ENCODE measurements at regions not wholly inside any gene's neighbourhood (a gene's known extent, or its start where the extent isn't known, plus 50 kb on each side); places are given as distances from the start of the nearest gene placed in this dataset.

DNA sequence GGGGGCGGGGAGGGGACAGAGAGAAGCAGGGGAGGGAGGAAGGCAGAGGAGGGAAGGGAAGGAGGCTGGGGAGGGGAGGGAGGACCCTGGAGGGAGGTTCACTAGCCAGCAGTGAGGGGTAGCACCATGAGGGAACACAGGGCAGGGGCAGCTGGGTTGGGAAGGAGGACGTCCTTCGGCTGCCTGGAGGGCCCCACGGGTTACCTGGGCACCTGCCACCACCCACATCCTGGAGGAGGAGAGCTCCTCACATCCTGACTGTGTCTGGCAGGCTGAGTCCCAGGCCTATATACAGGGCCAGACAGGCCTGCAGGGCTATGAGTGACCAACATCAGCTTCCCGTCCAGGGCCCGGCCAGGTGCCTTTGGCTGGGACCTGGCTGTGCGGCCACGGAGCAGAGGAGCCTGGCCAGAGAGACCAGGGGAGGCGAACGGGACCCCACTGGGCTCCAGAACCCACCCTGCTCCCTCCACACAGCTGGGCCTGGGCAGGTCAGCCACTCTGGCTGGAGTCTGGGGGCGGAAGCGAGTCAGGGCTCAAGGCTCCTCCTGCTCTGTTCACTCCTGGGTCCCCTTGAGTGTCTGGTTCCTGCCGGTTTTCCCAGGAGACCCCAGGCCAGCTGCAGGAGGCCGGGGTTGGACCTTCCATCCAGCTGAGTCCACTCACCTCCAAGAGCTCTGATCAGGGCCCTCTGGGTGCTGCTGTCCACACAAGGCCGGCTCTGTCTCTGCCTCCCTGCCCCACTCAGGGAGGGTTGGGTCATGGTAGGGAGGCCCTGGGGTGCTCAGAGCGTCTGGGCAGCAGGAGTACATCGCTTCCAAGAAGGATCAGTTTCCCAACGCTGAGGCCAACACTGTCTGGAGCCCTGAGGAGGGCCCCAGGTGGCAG, 677.7 kb downstream of the BRD1 start:
- TF ChIP-seq MAX (IDR thresholded peaks at IDR 0.05; ENCODE audit: low read depth, low read length) (no peak), CTCF (IDR thresholded peaks at IDR 0.05; ENCODE audit: low read depth, low read length) (no peak), MYC (IDR thresholded peaks at IDR 0.05; ENCODE audit: low read depth, low read length) (no peak), POLR2A (IDR thresholded peaks at IDR 0.05; ENCODE audit: extremely low read depth, insufficient read length) (no peak)
- H3K4me3 ChIP-seq (ENCODE audit: low read depth, low read length): no peak overlapping the region
- DNase-seq (ENCODE audit: low read depth): no peak

GRCh38 chr22:49148895-49149418, 678.7 kb downstream of the BRD1 start:
- TF ChIP-seq CTCF (IDR thresholded peaks at IDR 0.05; ENCODE audit: low read depth, low read length) (no peak), POLR2A (IDR thresholded peaks at IDR 0.05; ENCODE audit: extremely low read depth, insufficient read length) (no peak), MAX (IDR thresholded peaks at IDR 0.05; ENCODE audit: low read depth, low read length) (no peak), MYC (IDR thresholded peaks at IDR 0.05; ENCODE audit: low read depth, low read length) (no peak)
- H3K4me3 ChIP-seq (ENCODE audit: low read depth, low read length): no peak overlapping the region
- DNase-seq (ENCODE audit: low read depth): no peak

GRCh38 chr22:49147617-49148175, 680.0 kb downstream of the BRD1 start:
- no peak for TF ChIP-seq MAX (IDR thresholded peaks at IDR 0.05; ENCODE audit: low read depth, low read length)
- TF ChIP-seq CTCF (IDR thresholded peaks at IDR 0.05; ENCODE audit: low read depth, low read length): no peak
- no peak for TF ChIP-seq MYC (IDR thresholded peaks at IDR 0.05; ENCODE audit: low read depth, low read length)
- TF ChIP-seq POLR2A (IDR thresholded peaks at IDR 0.05; ENCODE audit: extremely low read depth, insufficient read length): no peak
- DNase-seq (ENCODE audit: low read depth): no peak
- no peak overlapping the region for H3K4me3 ChIP-seq (ENCODE audit: low read depth, low read length)

- TF ChIP-seq POLR2A (IDR thresholded peaks at IDR 0.05; ENCODE audit: extremely low read depth, insufficient read length) (no peak), CTCF (IDR thresholded peaks at IDR 0.05; ENCODE audit: low read depth, low read length) (no peak), MAX (IDR thresholded peaks at IDR 0.05; ENCODE audit: low read depth, low read length) (no peak), MYC (IDR thresholded peaks at IDR 0.05; ENCODE audit: low read depth, low read length) (no peak)
- DNase-seq (ENCODE audit: low read depth): no peak
- H3K4me3 ChIP-seq (ENCODE audit: low read depth, low read length): no peak overlapping the region
Observed at GRCh38 chr22:49147171-49147570, 680.5 kb downstream of the BRD1 start.

DNA sequence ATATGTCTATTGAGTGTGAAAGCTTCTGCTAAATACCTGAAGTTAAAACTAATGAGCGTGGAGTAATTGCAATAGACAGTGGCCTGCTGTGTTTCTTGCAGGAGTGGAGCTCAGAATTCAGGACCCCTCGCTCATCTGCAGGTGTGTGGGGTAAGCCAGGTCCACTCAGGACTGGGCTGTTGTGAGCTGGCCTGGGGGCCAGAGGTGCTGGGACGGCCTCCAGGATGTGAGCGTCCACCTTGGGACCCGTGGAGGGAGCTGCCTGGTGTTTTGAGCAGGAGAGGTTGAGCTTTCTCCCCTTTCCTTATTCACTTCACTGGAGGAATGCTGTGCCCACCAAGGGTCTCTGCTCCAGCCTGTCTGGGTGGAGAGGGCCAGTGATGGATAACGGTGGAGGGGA, 681.2 kb downstream of the BRD1 start:
- no peak overlapping the region for H3K4me3 ChIP-seq (ENCODE audit: low read depth, low read length)
- TF ChIP-seq POLR2A (IDR thresholded peaks at IDR 0.05; ENCODE audit: extremely low read depth, insufficient read length) (no peak), MYC (IDR thresholded peaks at IDR 0.05; ENCODE audit: low read depth, low read length) (no peak), MAX (IDR thresholded peaks at IDR 0.05; ENCODE audit: low read depth, low read length) (no peak), CTCF (IDR thresholded peaks at IDR 0.05; ENCODE audit: low read depth, low read length) (no peak)
- no peak for DNase-seq (ENCODE audit: low read depth)

Measured in NB4 (cell line).